Activated naive CD8-positive, alpha-beta T cell treated with anti-CD3 and anti-CD28 coated beads, Interleukin-2, amount 50 U/mL, for 24 hours (primary cell): ENCODE measurements at regions not wholly inside any gene's neighbourhood (a gene's known extent, or its start where the extent isn't known, plus 50 kb on each side); places are given as distances from the start of the nearest gene placed in this dataset.

Source experiments
- ATAC-seq: fragments of 150-1000 bp; cut with Tn5 transposase; one replicate; pipeline ENCODE4 v1.10.0; 2021
- DNase-seq: peaks from one replicate; pipeline ENCODE4 v3.0.0; 2021
- H3K27ac Mint-ChIP-seq: one replicate; pipeline ENCODE4 v1.8.0; 2021; ENCODE audit warnings: mild to moderate bottlenecking, mixed read lengths
- H3K27me3 Mint-ChIP-seq: one replicate; pipeline ENCODE4 v1.8.0; 2021; ENCODE audit warnings: mixed read lengths
- H3K36me3 Mint-ChIP-seq: one replicate; pipeline ENCODE4 v1.8.0; 2021; ENCODE audit warnings: low read depth, mixed read lengths
- H3K4me1 Mint-ChIP-seq: one replicate; pipeline ENCODE4 v1.8.0; 2021; ENCODE audit warnings: mixed read lengths
- H3K4me3 Mint-ChIP-seq: one replicate; pipeline ENCODE4 v1.8.0; 2021; ENCODE audit warnings: mild to moderate bottlenecking, moderate library complexity, mixed read lengths
- H3K9me3 Mint-ChIP-seq: one replicate; pipeline ENCODE4 v1.8.0; 2021; ENCODE audit warnings: mixed read lengths

GRCh38 chr9:16068476-16068875 is 515.6 kb downstream of the CCDC171 start:
- Mint-ChIP-seq H3K36me3 (no peaks in the 10 kb centered on the region), H3K4me1 (peaks cover 4% of the 10 kb centered on the region), H3K27me3 (peaks cover 2% of the 10 kb centered on the region), H3K9me3 (peaks cover 4% of the 10 kb centered on the region), H3K27ac (no peak overlapping the region), H3K4me3 (no peak overlapping the region)
- ATAC-seq (no peak), DNase-seq (no peak)

- peaks cover 2% of the 10 kb centered on the region for H3K27me3 Mint-ChIP-seq
- peaks cover 4% of the 10 kb centered on the region for H3K9me3 Mint-ChIP-seq
- H3K36me3 Mint-ChIP-seq, result no peaks in the 10 kb centered on the region
Observed at GRCh38 chr9:16069249-16069648, 516.4 kb downstream of the CCDC171 start.

GRCh38 chr9:16069671-16070454 is 517.0 kb downstream of the CCDC171 start:
- no peaks in the 10 kb centered on the region for H3K4me1 Mint-ChIP-seq
- H3K9me3 Mint-ChIP-seq, result peaks cover 4% of the 10 kb centered on the region
- no peaks in the 10 kb centered on the region for H3K36me3 Mint-ChIP-seq
- H3K27me3 Mint-ChIP-seq, result peaks cover 2% of the 10 kb centered on the region
- no peak overlapping the region for H3K4me3 Mint-ChIP-seq
- DNase-seq (no peak), ATAC-seq (no peak)
- no peak overlapping the region for H3K27ac Mint-ChIP-seq

More at GRCh38 chr9:16069249-16069648, 516.4 kb downstream of the CCDC171 start:
- Mint-ChIP-seq H3K4me1 (no peaks in the 10 kb centered on the region), H3K27ac (no peak overlapping the region), H3K4me3 (no peak overlapping the region)
- ATAC-seq (no peak), DNase-seq (no peak)

- H3K36me3 Mint-ChIP-seq, result no peaks in the 10 kb centered on the region
- no peaks in the 10 kb centered on the region for H3K4me1 Mint-ChIP-seq
- DNase-seq, result no peak
- H3K27me3 Mint-ChIP-seq, result peaks cover 2% of the 10 kb centered on the region
- peaks cover 4% of the 10 kb centered on the region for H3K9me3 Mint-ChIP-seq
- H3K4me3 Mint-ChIP-seq, result no peak overlapping the region
- H3K27ac Mint-ChIP-seq, result no peak overlapping the region
- no peak for ATAC-seq
Observed at GRCh38 chr9:16070455-16071145, 517.8 kb downstream of the CCDC171 start.

- peaks cover 4% of the 10 kb centered on the region for H3K9me3 Mint-ChIP-seq
- no peaks in the 10 kb centered on the region for H3K36me3 Mint-ChIP-seq
- ATAC-seq (no peak), DNase-seq (no peak)
- H3K27ac Mint-ChIP-seq, result no peak overlapping the region
- H3K27me3 Mint-ChIP-seq, result peaks cover 2% of the 10 kb centered on the region
- H3K4me1 Mint-ChIP-seq, result no peaks in the 10 kb centered on the region
- no peak overlapping the region for H3K4me3 Mint-ChIP-seq
Observed at GRCh38 chr9:16071400-16071799, 518.6 kb downstream of the CCDC171 start.

- Mint-ChIP-seq H3K4me1 (no peaks in the 10 kb centered on the region), H3K27me3 (no peaks in the 10 kb centered on the region), H3K9me3 (no peaks in the 10 kb centered on the region), H3K36me3 (no peaks in the 10 kb centered on the region), H3K4me3 (no peak overlapping the region), H3K27ac (no peak overlapping the region)
- ATAC-seq, result no peak
- DNase-seq, result no peak
Observed at GRCh38 chr9:16074963-16075362, 522.1 kb downstream of the CCDC171 start.

GRCh38 chr9:16075696-16076095 is 522.9 kb downstream of the CCDC171 start:
- H3K27me3 Mint-ChIP-seq, result no peaks in the 10 kb centered on the region
- H3K36me3 Mint-ChIP-seq, result no peaks in the 10 kb centered on the region
- no peak overlapping the region for H3K27ac Mint-ChIP-seq
- H3K4me1 Mint-ChIP-seq, result no peaks in the 10 kb centered on the region
- H3K4me3 Mint-ChIP-seq, result no peak overlapping the region
- no peaks in the 10 kb centered on the region for H3K9me3 Mint-ChIP-seq
- no peak for DNase-seq
- ATAC-seq, result peak; percentile 34

GRCh38 chr9:16076511-16076910 is 523.7 kb downstream of the CCDC171 start:
- H3K36me3 Mint-ChIP-seq, result no peaks in the 10 kb centered on the region
- H3K27ac Mint-ChIP-seq, result no peak overlapping the region
- H3K27me3 Mint-ChIP-seq, result no peaks in the 10 kb centered on the region
- ATAC-seq (no peak), DNase-seq (no peak)
- no peak overlapping the region for H3K4me3 Mint-ChIP-seq
- no peaks in the 10 kb centered on the region for H3K9me3 Mint-ChIP-seq
- H3K4me1 Mint-ChIP-seq, result no peaks in the 10 kb centered on the region

- Mint-ChIP-seq H3K27ac (no peak overlapping the region), H3K27me3 (peaks cover 2% of the 10 kb centered on the region), H3K9me3 (peaks cover 7% of the 10 kb centered on the region), H3K4me3 (no peak overlapping the region), H3K36me3 (no peaks in the 10 kb centered on the region), H3K4me1 (no peaks in the 10 kb centered on the region)
- no peak for DNase-seq
- ATAC-seq, result no peak
Observed at GRCh38 chr9:16082796-16083195, 530.0 kb downstream of the CCDC171 start.

GRCh38 chr9:16085167-16085726 is 532.4 kb downstream of the CCDC171 start:
- peaks cover 2% of the 10 kb centered on the region for H3K27me3 Mint-ChIP-seq

GRCh38 chr9:16090907-16091629 is 538.2 kb downstream of the CCDC171 start:
- Mint-ChIP-seq H3K9me3 (peaks cover 25% of the 10 kb centered on the region), H3K4me3 (no peak overlapping the region), H3K27ac (no peak overlapping the region), H3K36me3 (no peaks in the 10 kb centered on the region), H3K4me1 (peaks cover 6% of the 10 kb centered on the region), H3K27me3 (peaks cover 2% of the 10 kb centered on the region)
- DNase-seq, result no peak
- no peak for ATAC-seq

More at GRCh38 chr9:16085167-16085726, 532.4 kb downstream of the CCDC171 start:
- no peak for DNase-seq
- no peak for ATAC-seq
- Mint-ChIP-seq H3K27ac (no peak overlapping the region), H3K4me1 (no peaks in the 10 kb centered on the region), H3K9me3 (peaks cover 13% of the 10 kb centered on the region), H3K4me3 (no peak overlapping the region), H3K36me3 (no peaks in the 10 kb centered on the region)

- Mint-ChIP-seq H3K9me3 (peaks cover 18% of the 10 kb centered on the region), H3K4me1 (peaks cover 6% of the 10 kb centered on the region), H3K36me3 (no peaks in the 10 kb centered on the region), H3K27me3 (no peaks in the 10 kb centered on the region), H3K27ac (no peak overlapping the region), H3K4me3 (no peak overlapping the region)
- ATAC-seq (peak; percentile 24), DNase-seq (no peak)
Observed at GRCh38 chr9:16092142-16093091, 539.6 kb downstream of the CCDC171 start.

- DNase-seq, result no peak
- H3K27me3 Mint-ChIP-seq, result no peaks in the 10 kb centered on the region
- H3K36me3 Mint-ChIP-seq, result no peaks in the 10 kb centered on the region
- no peak overlapping the region for H3K27ac Mint-ChIP-seq
- H3K4me3 Mint-ChIP-seq, result no peak overlapping the region
- ATAC-seq, result no peak
- H3K4me1 Mint-ChIP-seq, result peaks cover 3% of the 10 kb centered on the region
- H3K9me3 Mint-ChIP-seq, result peaks cover 11% of the 10 kb centered on the region
Observed at GRCh38 chr9:16098306-16098705, 545.5 kb downstream of the CCDC171 start.
